Muscle of arm (tissue), 1 donor: ENCODE measurements at regions not wholly inside any gene's neighbourhood (a gene's known extent, or its start where the extent isn't known, plus 50 kb on each side); places are given as distances from the start of the nearest gene placed in this dataset.

Source experiments
- DNase-seq: peaks from one replicate; pipeline ENCODE4 v3.0.0-alpha.2; 2013

DNA sequence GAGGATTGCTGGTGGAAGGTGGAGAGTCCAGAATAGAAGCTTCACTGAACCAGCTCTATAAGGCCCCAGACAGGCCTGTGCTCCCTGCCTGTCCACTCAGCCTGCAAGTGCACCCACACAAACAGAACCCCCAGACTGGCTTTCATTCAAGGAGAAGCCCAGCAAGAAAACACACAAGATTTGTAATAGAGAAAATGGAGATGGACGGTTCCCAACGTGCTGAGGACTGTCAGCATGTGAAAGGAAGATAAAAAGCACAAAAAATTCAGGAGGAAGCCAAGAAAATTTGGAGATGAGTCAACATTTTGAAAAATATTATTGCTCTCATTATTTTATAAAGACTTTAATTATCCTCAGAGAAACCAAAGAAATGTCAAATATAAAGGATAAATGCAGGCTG is 218.2 kb upstream of the SLC10A2 start:
- DNase-seq: no peak

DNA sequence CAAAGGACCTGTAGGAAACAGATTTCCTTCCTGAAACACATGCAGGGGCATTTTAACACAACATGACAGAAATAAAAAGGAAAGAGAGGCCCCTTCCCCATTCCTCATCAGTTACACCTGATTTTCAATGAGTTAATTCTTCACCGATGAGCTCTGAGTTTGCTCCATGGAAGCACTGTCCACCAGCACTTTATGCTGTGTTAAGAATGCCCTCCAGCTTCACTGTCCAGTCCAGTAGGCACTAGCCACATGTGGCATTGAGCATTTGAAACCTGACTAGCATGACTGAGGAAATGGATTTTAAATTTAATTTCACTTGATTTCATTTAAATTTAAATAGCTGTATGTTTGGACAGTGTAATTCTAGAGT is 217.2 kb upstream of the SLC10A2 start:
- no peak for DNase-seq

DNA sequence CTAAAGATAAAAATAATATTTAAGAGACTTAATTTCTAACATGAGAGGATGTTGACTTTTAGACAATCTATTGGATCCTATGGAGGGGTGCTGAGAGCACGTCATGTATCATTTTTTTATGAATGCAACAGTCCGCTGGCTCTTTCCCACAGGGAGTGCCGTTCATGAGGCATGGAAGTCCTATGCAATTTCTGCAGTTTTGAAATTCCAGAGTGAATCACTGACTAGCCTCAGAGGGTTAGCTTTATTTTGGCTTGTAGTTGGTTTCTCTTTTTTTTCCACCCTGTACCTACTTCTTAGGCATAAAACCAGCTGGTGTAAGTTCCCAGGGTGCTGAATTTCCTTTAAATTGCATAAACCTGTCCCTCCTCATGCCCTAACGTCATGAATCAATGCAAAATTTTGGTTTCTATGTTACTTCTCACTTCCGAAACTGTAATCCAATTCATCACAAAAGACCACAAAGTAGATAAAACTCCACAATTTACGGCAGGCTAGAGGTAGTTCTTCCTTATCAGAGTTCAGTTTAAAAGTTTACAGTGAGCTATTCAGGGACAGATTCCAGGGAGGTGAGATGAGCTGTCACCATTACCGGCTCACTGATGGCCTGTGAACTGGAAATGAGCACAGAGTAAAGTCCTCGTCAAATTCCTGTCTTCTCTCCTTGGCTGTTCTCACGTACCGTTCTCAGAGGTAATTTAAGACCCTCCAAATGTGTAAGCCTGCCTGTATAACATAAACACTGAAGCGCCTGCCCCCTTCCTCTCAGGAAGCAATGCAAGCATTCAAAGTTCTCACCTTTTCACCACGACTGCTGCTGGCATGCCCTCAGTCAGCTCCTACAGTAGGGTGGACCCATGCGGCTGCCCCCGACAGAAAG is 216.6 kb upstream of the SLC10A2 start:
- no peak for DNase-seq

DNA sequence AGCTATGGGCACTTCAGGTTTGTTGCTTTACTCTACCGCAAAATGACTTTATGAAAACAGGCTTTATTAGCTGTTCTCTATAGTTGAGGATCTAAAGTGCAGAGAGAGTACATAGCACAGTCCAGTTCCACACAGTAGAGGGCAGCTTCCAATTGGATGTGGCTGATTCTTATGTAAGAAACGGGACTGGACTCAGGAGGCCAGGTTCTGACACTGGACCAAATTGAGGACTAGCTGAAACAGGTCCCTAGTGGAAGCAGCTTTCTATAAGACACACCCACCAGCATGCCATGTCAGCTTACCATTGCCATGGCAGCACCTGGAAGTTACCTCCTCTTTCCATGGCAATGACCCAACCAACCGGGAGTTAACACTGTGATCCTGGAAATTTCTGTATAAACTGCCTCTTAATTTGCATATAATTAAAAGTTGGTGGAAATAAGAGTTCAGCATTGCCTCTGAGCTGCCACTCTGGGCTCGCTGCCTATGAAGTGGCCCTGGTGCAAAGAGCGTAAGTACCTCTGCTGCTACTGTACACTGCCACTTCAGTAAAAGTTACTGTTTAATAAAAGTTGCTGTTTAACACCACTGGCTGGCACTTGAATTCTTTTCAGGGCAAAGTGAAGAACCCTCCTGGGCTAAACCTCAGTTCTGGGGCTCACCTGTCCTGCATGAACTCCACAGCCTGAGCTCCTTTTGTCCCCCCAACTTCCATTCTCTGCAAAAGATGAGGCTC is 211.9 kb upstream of the SLC10A2 start:
- no peak for DNase-seq

DNA sequence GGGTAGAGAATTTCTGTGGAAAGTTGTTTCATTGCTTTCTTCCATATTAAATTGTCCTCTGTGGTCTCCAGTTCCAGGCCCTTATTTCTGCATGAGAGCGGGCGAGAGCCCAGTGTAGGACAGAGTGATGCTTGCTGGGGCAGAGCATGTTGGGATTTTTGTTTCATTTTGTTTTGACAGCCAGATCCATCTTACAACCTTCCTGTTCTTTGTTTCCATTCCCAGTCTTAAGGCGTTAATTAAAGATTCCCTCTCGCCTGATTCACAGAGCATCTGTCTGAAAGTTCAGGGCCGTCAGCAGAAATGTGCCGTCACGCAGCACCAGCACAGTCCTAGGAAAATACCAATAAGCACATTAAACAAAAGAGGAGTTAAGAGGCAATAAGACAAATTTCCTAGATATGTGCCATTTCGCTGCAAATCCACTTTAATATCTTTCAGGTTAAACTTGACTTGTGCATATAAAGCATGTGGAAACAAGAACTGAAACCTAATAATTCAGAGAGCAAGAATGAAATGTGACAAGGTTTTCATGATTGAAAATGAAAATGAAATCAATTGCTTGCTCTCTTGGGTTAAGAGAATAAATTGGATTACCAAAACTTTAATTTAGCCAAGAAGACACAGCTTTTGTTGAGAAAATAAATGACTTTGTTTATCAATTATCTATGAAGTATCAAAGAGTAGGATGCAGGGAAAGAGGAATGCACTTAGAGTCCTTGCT is 210.7 kb upstream of the SLC10A2 start:
- DNase-seq: no peak

DNA sequence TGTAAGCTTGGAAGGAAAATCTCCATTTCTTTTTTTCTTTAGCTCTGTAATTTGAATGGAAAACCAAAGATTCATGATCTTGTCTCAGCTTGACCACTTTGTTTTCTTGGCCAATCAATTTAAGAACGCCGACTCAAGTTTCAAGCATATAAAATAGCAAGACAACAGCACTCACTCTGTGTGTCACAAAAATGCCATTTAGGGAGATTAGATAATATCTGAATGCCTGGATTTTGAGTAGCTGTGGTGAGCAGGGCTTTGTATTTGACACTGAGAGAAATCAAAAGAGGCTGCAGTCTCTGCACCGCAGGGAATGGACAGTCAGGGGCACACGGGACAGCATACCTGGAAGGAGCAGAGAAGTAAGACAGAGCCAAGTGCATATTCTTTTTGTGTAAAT is 209.5 kb upstream of the SLC10A2 start:
- DNase-seq: no peak

DNA sequence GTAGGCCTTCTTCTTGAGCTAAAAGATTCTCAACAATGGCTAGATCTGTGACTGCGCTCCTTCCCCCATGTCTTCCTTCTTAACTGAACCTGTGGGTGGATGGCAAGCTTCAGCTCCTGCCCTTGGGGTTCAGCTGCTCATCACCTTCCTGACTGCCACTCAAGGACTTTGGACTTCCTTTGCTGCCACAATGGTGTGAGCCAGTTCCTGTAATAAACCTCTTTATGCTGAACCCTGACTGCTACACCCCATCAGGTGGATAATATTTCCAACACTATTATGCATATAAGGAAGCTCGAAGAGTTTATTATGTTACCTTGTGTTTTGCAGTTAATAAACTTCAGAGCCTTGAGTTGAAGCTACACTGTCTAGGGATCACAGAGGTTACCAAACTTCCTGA is 208.9 kb upstream of the SLC10A2 start:
- no peak for DNase-seq

DNA sequence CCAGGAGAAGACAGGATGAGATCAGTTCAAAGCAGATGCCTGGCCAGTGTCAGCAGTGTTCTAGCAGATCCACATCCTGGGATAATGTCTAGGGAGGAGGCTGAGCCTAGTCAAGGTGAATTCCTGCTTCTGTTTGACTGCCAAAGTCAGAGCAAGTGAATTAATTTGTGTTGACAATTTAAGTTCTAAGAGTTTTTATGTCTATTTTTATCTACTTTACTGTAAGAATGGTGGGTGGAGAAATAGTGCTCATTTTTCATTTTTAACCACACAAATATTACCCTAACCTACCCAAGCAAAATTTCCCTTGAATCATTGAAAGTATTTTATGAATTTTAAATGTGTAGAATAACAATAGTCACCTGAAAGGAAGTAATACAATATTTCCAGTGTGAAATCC is 207.6 kb upstream of the SLC10A2 start:
- DNase-seq: no peak

DNA sequence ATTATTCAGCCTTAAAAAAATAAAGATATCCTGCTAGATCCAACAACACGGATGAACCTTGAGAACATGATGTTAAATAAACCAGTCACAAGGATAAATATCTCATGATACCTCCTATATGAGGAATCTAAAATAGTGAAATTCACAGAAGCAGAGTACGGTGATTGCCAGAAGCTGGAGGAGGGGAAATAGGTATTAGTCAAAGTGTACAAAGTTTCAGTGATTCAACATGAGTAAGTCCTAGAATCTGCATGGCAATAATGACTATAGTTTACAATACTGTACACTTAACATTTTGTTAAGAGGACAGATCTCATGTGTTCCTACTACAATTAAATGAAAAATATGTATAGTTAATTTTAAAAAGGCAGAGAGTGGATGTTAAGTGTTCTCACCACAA is 206.6 kb upstream of the SLC10A2 start:
- DNase-seq: no peak

DNA sequence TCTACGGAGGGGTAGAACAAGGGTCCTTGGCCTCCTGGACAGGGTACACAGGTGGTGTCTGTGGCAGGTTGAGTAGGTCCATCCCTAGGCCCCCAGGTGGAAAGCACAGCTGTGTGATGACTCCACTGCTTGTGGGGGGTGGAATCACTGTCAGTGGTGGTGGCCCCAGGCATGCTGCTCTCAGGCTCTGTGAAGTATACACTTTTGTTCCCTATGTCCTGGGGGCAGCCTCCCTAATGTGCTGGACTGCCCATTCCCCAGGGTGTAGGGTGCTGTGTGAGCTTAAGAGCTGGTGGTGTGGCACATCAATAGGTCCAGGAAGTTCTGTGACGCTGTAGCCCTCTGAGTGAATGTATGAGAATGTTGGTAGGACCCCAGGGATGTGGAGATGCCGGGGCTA is 197.2 kb upstream of the SLC10A2 start:
- no peak for DNase-seq

DNA sequence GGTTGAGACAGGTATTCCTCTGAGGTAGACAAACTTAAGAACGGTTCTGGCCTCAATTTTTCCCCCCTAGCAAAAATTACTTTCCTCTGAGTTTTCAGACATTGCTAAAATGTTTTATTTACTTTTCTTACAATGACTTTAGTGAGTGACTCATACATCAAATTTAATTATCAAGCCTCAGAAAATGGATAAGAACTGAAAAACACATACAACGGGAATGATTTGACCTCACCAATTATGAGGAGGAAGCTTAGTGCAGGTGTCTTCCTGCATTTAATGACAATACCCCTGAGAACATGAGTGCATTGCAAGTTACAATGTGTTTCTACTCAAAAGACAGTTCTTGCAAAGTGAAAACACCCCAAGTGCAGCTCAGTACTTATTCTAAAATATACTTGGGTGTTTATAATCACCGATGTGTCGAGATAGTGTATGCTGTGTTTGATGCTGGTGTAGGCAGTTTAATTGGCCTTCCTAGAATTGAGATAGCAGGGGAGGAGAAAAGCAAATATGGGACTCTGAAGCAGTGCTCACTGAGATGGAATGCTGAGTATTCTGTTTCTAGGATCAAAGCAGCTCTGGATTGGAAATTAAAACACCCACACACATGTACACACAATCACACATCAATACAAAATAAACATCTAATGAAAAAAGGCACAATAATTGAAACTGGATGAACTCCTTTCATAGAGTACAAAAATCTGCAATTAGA is 189.5 kb upstream of the SLC10A2 start:
- DNase-seq: no peak

DNA sequence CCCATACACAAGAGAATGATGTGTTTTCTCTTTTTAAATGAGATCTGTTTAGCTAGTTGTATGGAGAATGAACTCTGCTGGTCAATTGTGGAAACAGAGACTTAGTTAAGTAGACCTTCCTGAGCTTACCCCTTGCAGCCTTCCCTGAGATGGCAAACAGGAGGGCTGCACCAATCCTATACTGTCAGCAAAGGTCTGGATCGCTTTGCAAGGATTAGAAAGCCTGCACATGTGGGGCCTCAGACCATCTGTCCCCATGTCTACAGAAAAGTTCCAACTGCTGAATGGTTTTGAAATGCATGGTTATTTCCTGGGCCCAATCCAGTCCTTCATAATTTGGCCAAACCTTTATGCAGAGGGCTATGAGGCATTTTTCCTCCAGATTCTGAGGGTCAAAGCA is 183.9 kb upstream of the SLC10A2 start:
- DNase-seq: no peak

DNA sequence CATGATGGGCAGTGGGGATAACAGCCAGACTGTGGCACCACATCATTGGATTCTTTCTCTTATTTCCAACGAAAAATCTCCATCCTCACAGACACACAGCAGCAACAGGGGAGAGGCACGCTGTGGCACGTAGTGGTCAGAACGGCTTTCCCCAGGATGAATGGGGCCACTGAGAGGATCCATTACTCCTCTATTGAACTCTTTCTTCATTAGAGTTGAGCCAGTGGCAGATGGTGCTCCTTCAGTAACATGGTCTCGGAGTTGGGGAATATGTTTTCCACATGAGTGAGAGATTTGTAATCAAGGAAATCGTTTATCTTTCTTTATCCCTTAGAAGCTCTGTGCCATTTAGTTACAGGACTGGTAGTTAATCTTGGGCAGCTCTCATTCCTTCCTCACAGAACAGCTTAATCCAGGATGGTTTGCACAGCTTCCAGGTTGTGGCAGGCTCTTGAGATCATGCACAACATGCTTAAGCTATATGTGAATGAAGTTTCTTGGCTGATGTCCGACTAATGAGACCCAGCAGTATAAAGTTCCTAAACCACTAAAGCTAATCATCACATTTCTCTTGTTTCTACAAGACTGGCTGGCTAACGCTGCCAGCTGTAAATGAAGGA is 180.5 kb upstream of the SLC10A2 start:
- DNase-seq: no peak

DNA sequence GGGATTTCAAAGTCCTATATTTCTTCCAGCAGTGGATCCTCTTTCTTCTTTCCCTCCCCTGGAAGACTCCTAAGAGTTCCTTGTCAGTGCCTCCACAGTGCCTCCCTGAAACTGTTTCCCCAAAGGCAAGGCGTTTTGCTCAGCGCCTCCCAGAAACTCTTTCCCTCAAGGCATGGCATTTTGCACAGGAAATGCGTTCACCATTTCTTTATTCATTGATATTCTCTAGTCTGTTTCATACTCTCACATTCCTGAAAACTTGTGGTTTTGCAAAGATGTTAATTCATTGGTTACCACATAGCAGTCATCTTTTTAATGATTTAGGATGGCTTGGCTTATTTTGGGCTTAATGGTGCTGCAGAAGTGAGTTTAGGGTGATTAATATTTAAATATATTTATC is 177.3 kb upstream of the SLC10A2 start:
- no peak for DNase-seq

DNA sequence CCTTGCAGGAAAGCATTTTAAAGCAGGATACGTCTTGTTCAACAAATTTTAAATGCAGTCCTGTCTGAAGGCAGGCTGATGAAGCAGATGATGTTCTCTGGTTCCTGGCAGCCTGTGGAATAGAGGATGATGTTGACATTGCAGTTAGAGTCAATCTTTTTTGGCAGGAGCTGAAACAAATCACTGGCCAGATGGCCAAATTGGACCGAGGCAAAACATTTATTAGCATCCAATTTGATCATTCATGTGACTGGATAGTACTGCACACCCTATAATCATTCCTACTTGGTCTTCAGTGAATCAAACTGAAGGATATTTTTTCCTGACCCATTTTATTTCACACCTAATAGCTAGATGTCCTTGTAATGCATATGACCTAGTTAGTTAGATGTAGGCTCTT is 172.2 kb upstream of the SLC10A2 start:
- no peak for DNase-seq

DNA sequence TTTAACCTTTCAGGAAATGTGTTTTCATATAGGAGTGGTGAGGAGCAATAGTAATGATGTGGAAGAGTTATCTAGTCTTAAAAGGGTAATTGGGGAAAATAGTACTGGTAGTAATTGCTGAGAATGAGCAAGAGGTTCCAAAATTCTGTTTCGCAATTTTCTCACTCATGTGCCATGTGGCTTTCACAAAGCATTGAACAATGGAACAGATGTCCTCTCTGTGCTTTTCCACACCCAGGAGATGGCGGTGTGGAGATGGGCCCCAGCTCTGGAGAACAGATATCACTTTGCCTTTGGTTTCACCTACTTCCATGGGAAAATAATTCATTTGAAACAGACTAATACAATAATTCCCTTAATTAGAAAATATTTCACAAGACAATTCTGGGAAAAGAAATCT is 170.0 kb upstream of the SLC10A2 start:
- no peak for DNase-seq

DNA sequence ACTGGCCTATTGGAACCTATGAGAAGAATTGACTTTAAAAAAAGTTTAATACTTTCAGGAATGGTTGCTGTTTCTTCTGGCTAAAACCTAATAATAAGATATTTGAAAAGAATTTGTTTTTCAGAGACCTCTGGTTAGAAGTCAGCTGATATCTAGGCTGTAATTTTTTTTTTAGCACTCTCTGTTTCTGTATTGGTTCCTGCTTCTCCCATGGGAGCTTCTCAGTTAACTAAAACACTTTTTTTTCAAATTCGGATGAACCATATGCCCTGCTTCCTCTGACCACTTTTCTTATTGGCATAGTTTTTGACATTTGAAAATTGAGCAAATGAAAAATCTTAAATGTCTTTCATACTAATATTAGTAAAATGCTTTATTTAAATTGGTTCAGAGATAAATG is 163.5 kb upstream of the SLC10A2 start:
- DNase-seq: no peak

DNA sequence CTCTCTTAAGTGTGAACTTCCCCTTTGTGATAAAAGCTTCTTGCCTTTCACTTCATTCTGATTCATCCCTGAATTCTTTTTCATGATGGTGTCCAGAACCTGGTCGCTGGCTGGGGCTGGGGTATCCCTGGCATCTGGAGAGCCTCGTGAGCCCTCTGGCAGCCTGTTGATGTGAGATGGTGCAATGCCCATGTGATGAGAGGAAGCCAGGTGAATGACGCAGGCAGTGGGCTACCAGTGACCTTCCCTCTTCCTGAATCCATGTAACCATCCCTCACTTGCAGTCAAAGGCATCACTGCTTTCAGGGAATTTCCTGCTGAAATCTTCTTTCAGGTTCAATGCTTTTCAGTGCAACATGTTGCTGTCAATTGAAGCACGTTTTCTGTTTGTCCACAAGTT is 158.6 kb upstream of the SLC10A2 start:
- DNase-seq: no peak

DNA sequence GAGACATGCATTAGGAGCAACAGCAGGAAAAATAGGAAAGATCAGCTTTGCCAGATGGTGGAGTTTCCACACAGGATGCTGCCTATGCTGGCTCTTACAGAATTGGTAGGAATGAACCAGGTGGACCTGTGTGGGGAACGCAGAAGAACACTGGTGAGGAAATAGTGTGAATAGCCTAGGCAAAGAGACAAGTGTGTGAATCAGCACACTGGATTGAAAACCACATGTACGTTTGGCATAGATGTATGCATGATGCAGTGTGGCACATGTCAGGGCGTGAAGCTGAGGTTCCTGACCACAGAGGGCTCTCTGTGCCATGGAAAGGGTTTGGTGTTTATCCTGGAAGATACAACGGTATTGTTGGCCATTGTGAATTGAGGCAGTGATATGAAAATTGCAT is 156.5 kb upstream of the SLC10A2 start:
- DNase-seq: no peak

DNA sequence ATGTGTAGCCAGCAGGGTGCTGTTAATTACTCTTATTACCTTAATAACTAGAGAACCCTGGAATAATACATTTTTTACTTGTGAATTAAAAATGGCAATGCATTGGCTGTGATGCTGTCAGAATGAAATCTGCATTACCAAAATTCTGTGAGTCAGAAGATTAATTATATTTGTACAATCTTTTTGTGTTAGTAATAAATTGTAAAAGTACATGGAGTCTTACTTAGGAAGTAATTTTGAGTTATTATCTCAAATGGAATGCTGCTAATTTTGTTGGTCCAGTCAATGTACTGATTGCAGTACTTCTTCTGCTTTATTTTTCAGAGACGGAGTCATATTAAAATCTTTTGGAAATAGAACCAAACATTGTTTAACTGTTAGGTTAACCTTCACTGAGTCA is 152.0 kb upstream of the SLC10A2 start:
- no peak for DNase-seq

DNA sequence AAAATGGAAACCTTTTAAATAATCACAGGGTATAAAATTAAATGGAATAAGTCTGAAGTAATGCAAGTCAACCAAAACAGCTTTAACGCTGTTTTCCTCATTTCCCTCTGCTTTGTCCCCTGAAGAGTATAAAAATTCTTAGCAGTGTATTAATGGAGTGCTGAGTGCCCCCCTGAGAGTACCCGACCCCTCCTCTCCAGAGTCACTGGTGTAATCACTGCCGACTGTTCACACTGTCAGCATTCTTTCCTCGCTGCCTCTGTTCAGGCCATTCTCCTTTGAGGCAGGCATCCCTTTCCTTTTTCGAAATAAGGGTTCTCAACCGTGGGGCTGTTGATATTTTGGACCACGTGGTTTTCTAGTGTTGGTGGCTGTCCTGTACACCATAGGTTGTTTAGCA is 146.9 kb upstream of the SLC10A2 start:
- DNase-seq: no peak

DNA sequence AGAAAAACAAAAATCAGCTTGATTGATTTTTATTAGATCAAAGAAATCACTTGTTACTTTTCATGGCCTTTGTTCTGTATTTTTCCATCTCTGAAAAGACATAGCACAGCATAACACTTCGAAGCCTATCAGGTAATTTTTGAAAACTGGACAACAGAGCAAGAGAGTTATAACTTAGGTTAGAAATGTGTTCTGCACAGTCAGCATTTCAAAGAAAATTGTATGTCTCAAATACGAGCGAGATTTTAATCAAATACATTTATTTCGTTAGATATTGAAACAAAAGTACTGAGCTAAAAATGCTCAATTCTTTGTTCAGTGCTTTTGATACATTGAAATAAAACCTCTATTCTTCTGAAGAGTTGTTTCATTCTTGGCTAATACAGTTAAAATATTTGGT is 144.1 kb upstream of the SLC10A2 start:
- no peak for DNase-seq
